Gastrocnemius medialis (tissue), 4 donors: ENCODE measurements at regions not wholly inside any gene's neighbourhood (a gene's known extent, or its start where the extent isn't known, plus 50 kb on each side); places are given as distances from the start of the nearest gene placed in this dataset.

Source experiments
- POLR2A ChIP-seq, 2 donors: fragments of 450-650 bp; IDR thresholded peaks; one replicate each; pipeline ENCODE4 v1.6.1; 2017; ENCODE audit warnings: antibody characterized with exemption in 2 of 2, mild to moderate bottlenecking in 2 of 2, moderate library complexity in 2 of 2
- TF ChIP-seq, protein P1 (sequence below), 5 experiments: fragments of 450-650 bp in 3 of 5; fragments of 200-600 bp in 2 of 5; sonication (generic) in 2 of 5; IDR thresholded peaks in 4 of 5; conservative IDR thresholded peaks in 1 of 5; 1 replicate in 4 of 5; 2 replicates in 1 of 5; pipeline ENCODE4 v1.5.1; 2016 to 2019; ENCODE audit warnings: antibody characterized with exemption in 5 of 5, mild to moderate bottlenecking in 3 of 5, moderate library complexity in 3 of 5

DNA sequence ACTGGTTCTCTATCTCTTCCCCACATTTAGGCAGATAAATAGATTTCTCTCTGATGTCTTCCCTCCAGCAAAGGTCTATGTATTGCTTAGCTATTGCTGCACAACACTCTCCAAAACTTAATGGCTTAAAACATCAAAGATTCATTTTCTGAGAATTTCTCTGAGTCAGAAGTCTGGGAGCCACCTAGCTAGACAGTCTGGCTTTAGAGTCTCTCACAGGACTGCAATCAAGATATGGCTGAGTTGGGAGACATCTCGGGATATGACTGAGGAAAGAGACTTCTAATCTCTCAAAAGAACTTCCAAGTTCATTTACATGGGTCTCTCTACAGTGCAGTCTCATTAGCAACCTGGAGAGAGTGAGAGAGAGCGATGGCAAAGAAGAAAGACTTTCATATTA lies 553.6 kb upstream of the GHITM start:
- TF ChIP-seq, protein P1, sequence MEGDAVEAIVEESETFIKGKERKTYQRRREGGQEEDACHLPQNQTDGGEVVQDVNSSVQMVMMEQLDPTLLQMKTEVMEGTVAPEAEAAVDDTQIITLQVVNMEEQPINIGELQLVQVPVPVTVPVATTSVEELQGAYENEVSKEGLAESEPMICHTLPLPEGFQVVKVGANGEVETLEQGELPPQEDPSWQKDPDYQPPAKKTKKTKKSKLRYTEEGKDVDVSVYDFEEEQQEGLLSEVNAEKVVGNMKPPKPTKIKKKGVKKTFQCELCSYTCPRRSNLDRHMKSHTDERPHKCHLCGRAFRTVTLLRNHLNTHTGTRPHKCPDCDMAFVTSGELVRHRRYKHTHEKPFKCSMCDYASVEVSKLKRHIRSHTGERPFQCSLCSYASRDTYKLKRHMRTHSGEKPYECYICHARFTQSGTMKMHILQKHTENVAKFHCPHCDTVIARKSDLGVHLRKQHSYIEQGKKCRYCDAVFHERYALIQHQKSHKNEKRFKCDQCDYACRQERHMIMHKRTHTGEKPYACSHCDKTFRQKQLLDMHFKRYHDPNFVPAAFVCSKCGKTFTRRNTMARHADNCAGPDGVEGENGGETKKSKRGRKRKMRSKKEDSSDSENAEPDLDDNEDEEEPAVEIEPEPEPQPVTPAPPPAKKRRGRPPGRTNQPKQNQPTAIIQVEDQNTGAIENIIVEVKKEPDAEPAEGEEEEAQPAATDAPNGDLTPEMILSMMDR (IDR thresholded peaks at IDR 0.05 in 4 of 5, conservative IDR thresholded peaks at IDR 0.05 in 1 of 5) = no peak
- no peak for TF ChIP-seq POLR2A (IDR thresholded peaks at IDR 0.05)
